Ovary (tissue), 7 donors: ENCODE measurements at regions not wholly inside any gene's neighbourhood (a gene's known extent, or its start where the extent isn't known, plus 50 kb on each side); places are given as distances from the start of the nearest gene placed in this dataset.

Source experiments
- DNase-seq, 5 donors: peaks; one replicate each; pipeline ENCODE4 v3.0.0-alpha.2; 2019 to 2020
- H3K27ac ChIP-seq, 2 donors: fragments of 200-600 bp; one replicate each; pipeline versions ENCODE4 v1.5.1 to v1.8.0; 2019 to 2022
- H3K27me3 ChIP-seq: fragments of 200-600 bp; one replicate; pipeline ENCODE4 v1.8.0; 2022
- H3K36me3 ChIP-seq: fragments of 200-600 bp; sonication (generic); one replicate; pipeline ENCODE4 v1.5.1; 2019
- H3K4me1 ChIP-seq: one replicate; pipeline ENCODE4 v1.8.1; 2013; ENCODE audit warnings: mild to moderate bottlenecking, moderate library complexity; ENCODE audit not compliant: insufficient read depth
- H3K4me3 ChIP-seq: fragments of 200-600 bp; sonication (generic); one replicate; pipeline ENCODE4 v1.5.1; 2017
- H3K9me3 ChIP-seq, 2 donors: fragments of 200-600 bp in 1 of 2; sonication (generic) in 1 of 2; one replicate each; pipeline versions ENCODE4 v1.5.1 to v1.8.1; 2013 to 2019; ENCODE audit warnings: mild to moderate bottlenecking in 1 of 2, moderate library complexity in 1 of 2
- EP300 ChIP-seq: sonication (generic); formaldehyde crosslinking; IDR thresholded peaks from one replicate; pipeline ENCODE4 v1.6.1; 2017; ENCODE audit warnings: antibody characterized with exemption
- POLR2A ChIP-seq: fragments of 450-650 bp; IDR thresholded peaks from one replicate; pipeline ENCODE4 v1.6.1; 2017; ENCODE audit warnings: antibody characterized with exemption, mild to moderate bottlenecking, moderate library complexity
- WGBS, 3 donors: extraction: QIAGEN DNeasy Blood & Tissue Kit in 1 of 3; methylation state at CpG; one replicate each; pipeline versions ENCODE4 v1.1.5 to v1.1.7; 2013 to 2017; 5-methylcytosine and 5-hydroxymethylcytosine counted together
- intact Hi-C, 4 donors: fragments of 100-400 bp; cut with DNase I; formaldehyde crosslinking; loops; one replicate each; pipeline versions ENCODE4 v1.11.0 to v1.15.1; 2022 to 2023
- TF ChIP-seq, protein P1 (sequence below), 3 donors: fragments of 450-650 bp in 2 of 3; fragments of 200-600 bp in 1 of 3; IDR thresholded peaks; one replicate each; pipeline versions ENCODE4 v1.5.1 to v1.8.0; 2016 to 2022; ENCODE audit warnings: antibody characterized with exemption in 3 of 3, mild to moderate bottlenecking in 1 of 3
- donor health status: DM: no; HTN: no; CAD: no; lungs with moderate emphysema.
- donor health status: DM: no; HTN: no; CAD: no.
- donor health status: Bipolar disorder and iron deficiency.
- donor health status: DM: no; HTN: no; CAD: no.
- donor health status: DM: yes; HTN: yes; CAD: no.

DNA sequence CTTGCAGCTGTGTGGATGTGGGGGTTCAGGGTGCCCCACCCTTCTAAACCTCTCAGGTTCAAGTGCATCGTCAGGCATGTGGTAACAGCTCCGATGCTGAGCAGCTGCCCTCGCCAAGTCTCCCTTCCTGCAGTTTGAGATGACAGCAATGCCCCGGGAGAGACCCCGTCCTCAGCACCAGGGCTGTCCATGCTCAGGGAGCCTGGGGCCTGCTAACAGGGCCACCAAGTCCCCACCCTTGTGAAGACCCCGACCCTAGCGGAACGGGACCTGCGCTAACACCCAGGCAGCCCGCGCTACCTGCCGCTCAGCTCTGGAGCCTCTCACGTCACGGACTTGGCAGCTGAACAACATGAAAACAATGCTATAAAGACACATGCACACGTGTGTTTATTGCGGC is 159.2 kb upstream of the C1orf174 start:
- no peaks in the 10 kb centered on the region for H3K4me1 ChIP-seq
- WGBS, 3 donors, result 77 to 81% (median 78%) methylated on average over 16 of the region's 16 CpGs
- no peak for DNase-seq
- intact Hi-C loops, result no loop called here
- no peak overlapping the region for H3K4me3 ChIP-seq
- no peaks in the 10 kb centered on the region for H3K36me3 ChIP-seq
- H3K27me3 ChIP-seq, result no peaks in the 10 kb centered on the region
- H3K27ac ChIP-seq, result no peak overlapping the region
- TF ChIP-seq, protein P1, sequence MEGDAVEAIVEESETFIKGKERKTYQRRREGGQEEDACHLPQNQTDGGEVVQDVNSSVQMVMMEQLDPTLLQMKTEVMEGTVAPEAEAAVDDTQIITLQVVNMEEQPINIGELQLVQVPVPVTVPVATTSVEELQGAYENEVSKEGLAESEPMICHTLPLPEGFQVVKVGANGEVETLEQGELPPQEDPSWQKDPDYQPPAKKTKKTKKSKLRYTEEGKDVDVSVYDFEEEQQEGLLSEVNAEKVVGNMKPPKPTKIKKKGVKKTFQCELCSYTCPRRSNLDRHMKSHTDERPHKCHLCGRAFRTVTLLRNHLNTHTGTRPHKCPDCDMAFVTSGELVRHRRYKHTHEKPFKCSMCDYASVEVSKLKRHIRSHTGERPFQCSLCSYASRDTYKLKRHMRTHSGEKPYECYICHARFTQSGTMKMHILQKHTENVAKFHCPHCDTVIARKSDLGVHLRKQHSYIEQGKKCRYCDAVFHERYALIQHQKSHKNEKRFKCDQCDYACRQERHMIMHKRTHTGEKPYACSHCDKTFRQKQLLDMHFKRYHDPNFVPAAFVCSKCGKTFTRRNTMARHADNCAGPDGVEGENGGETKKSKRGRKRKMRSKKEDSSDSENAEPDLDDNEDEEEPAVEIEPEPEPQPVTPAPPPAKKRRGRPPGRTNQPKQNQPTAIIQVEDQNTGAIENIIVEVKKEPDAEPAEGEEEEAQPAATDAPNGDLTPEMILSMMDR (IDR thresholded peaks at IDR 0.05), result no peak
- TF ChIP-seq POLR2A (no peak), EP300 (no peak)
- H3K9me3 ChIP-seq, result no peaks in the 10 kb centered on the region

- Histone ChIP-seq H3K4me1 (no peaks in the 10 kb centered on the region), H3K4me3 (no peak overlapping the region), H3K36me3 (no peaks in the 10 kb centered on the region), H3K27ac (no peak overlapping the region), H3K27me3 (no peaks in the 10 kb centered on the region), H3K9me3 (no peaks in the 10 kb centered on the region)
- TF ChIP-seq EP300 (no peak), POLR2A (no peak)
- TF ChIP-seq, protein P1 (IDR thresholded peaks at IDR 0.05), result no peak
- WGBS, 3 donors, result 65 to 68% (median 66%) methylated on average over 12 of the region's 12 CpGs
- intact Hi-C loops, result no loop called here
- no peak for DNase-seq
Measured at GRCh38 chr1:4060850-4061249, 160.8 kb upstream of the C1orf174 start.

- H3K4me1 ChIP-seq, result no peaks in the 10 kb centered on the region
- H3K36me3 ChIP-seq, result no peaks in the 10 kb centered on the region
- H3K27me3 ChIP-seq, result no peaks in the 10 kb centered on the region
- no peak for DNase-seq
- TF ChIP-seq EP300 (no peak), POLR2A (no peak)
- TF ChIP-seq, protein P1 (IDR thresholded peaks at IDR 0.05), result no peak
- H3K4me3 ChIP-seq, result no peak overlapping the region
- H3K27ac ChIP-seq, result no peak overlapping the region
- intact Hi-C loops, result no loop called here
- no peaks in the 10 kb centered on the region for H3K9me3 ChIP-seq
- 81 to 88% (median 82%) methylated on average over 20 to 21 of the region's 21 CpGs for WGBS, 3 donors
Measured at GRCh38 chr1:4061521-4062031, 161.5 kb upstream of the C1orf174 start.

DNA sequence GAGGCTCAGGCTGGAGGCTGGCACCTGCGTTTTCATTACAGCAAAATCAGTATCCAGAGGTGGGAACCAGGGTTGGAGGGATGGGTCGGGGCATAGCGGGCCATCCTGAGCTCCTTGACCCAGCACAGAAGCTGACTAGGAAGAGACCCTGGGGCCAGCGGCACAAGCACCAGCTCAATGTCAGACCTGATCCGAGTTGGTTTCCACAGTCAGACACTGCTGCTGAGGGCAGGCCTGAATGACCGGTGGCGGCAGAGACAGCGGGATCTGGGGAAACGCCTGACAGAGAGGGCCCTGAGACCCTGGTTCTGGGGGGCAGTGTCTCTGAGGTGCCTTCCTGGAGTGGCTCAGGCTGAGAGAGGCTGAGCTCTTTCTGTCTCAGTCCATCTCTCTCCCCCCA is 162.0 kb upstream of the C1orf174 start:
- intact Hi-C loops, result no loop called here
- no peak for DNase-seq
- Histone ChIP-seq H3K9me3 (no peaks in the 10 kb centered on the region), H3K4me1 (no peaks in the 10 kb centered on the region), H3K27me3 (no peaks in the 10 kb centered on the region), H3K36me3 (no peaks in the 10 kb centered on the region), H3K4me3 (no peak overlapping the region), H3K27ac (no peak overlapping the region)
- 82 to 86% (median 84%) methylated on average over 9 of the region's 9 CpGs for WGBS, 3 donors
- TF ChIP-seq EP300 (no peak), POLR2A (no peak)
- TF ChIP-seq, protein P1 (IDR thresholded peaks at IDR 0.05), result no peak

DNA sequence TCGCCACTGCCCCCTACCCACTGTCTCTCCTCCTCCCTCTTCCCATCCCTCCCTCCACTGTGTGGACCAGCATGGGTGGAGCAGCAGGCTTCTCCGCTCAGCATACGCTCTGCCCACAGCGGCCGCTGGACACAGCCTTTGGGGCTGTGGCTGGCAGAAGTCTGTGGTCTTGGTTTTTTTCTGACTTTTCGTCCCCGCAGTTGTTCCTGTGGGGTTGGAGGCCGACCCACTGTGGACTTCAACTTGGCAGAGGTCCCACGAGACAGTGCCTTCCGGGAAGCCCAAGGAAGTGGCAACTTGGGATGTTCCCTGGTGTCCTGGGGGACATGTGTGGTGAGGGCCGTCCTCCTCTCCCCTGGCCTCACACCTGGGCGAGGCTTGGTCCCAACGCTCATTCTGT is 162.5 kb upstream of the C1orf174 start:
- H3K4me1 ChIP-seq, result no peaks in the 10 kb centered on the region
- WGBS, 3 donors, result 59 to 63% (median 62%) methylated on average over 13 of the region's 13 CpGs
- H3K36me3 ChIP-seq, result no peaks in the 10 kb centered on the region
- no peak overlapping the region for H3K4me3 ChIP-seq
- intact Hi-C loops, result no loop called here
- TF ChIP-seq, protein P1 (IDR thresholded peaks at IDR 0.05), result no peak
- TF ChIP-seq EP300 (no peak), POLR2A (no peak)
- H3K27ac ChIP-seq, result no peak overlapping the region
- no peaks in the 10 kb centered on the region for H3K27me3 ChIP-seq
- no peak for DNase-seq
- H3K9me3 ChIP-seq, result no peaks in the 10 kb centered on the region
